EL (cell line): ENCODE measurements at regions not wholly inside any gene's neighbourhood (a gene's known extent, or its start where the extent isn't known, plus 50 kb on each side); places are given as distances from the start of the nearest gene placed in this dataset.
A peak's percentile ranks its signal among the peaks of the same experiment; 100 is the strongest.
"Not testable (repeated sequence)": the region's sequence is repeated elsewhere in the genome, so short reads cannot be mapped to it uniquely, and the experiment has no call there.

Source experiments
- DNase-seq: peaks from one replicate; pipeline ENCODE4 v3.0.0-alpha.2; 2016

DNA sequence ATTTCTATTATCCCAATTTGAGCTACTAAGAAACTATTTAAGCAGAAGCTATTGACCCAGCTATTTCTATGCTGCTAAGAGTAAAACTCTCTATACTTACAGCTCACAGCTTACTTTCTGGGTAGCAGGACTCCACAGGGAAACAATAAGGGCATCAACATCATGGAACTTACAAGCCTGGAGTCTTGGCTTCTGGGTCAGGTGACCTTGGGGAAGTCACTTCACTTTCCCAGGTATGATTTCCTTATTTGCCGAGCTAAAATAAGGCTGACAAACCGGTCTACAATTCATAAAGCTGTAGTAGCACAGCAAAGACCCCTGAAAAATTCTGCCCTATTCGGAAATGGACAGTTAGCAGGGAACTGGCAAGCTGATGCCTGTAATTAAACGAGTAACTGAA lies 278.3 kb upstream of the NR2F2 start:
- no peak for DNase-seq

DNA sequence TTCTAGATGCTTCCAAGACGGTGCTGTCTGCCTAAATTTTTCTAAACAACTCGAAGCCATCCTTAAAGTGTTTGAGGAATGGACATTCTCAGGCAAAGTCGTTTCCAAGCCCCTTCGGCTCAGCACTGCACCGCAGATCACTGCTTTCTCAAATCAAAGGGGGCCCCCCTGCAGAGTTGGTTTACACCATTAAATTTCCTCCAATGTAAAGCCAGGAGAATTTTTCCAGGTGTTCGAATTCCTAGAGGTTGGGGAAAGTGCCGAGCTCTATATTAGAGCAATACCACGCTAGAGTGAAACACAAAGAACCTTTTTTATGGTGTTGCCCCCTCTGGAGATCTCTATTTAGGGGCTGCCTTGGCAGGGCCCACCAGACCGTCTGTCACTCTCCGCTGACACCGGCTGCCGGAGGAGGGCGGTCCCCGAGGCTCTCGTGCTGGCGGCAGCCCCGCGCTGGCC lies 277.9 kb upstream of the NR2F2 start:
- DNase-seq, result no peak

DNA sequence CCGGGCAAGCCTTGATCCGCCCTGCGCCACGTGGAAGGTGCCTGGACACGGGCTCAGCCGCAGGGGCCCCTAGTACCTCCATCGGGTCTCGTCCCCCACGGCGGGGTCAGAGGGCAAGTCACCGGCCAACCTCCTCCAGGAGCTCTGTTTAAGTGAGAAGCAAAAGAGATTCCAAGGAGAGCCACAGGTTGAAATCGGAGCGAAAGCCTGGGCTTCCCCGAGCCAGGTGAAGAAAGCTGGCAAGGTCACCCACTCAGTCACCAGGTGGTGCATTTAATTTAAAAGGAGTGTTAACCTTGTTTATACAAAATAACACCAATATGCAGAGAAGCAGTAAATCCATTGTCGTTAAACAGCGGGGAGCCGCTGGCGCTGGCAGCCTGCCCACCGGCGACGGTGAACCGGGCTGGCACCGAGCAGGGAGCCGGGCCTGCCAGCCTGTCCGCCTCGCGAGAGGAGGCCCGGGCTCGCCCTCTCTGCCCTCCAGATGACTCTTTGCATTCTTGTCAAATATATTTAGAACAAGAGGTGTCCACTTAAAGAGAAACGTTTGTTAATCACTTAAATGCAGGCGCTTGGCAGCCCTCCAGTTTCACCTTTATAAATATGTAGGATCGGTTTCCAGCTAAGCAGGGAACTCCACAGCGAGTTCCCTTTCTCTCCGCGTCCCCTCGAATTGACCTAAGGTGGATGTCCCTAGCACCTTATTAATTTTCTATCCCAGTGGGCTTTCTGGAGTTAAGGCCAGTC lies 277.3 kb upstream of the NR2F2 start:
- no peak for DNase-seq

DNA sequence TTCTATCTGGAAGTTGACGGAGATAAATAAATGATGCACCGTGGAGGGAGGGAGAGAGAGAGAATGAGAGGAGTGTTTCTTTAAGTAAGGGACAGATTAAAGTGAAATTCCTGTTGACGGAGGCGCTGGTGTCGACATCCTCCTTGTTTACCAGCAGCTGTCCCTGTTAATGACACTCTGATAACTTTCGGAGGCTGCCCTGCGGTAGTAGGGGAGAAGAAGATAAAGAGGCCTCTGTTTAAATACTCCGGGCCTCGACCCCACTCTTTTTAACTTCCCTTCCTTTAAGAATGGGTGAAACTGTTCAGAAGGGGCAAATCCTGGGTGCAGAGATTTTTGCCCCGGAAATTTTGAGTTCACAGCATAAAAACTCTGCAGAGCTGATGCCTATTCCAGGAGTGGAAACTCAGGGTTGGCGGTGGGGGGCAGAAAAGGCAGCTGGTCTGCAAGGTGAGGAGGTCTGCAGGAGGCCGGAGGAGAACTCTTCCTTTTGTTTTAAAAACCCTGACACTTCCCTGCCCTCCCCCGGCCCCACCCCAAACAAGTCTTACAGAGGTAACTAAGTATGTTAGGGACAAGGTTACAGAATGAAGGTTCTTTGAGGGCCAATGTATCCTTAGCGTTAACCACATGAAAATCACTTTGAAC lies 276.6 kb upstream of the NR2F2 start:
- DNase-seq, result no peak

DNA sequence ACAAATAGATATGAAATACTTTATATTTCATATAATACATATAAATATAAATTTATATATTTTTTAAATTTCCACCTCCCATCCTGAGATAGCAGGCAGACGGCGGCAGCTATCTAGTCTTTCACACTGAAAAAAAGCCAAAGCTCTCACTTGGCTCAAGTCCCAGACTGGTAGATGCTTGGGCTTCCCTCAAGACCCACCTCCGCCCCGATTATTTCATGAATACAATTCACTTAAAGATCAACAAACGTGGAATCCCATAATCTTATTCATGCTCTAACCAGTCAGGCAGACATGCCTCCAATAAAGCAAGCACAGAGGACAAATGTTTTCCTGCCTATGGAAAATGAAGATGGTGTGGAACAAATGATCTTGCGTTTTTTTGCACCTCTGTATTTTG lies 275.9 kb upstream of the NR2F2 start:
- no peak for DNase-seq

DNA sequence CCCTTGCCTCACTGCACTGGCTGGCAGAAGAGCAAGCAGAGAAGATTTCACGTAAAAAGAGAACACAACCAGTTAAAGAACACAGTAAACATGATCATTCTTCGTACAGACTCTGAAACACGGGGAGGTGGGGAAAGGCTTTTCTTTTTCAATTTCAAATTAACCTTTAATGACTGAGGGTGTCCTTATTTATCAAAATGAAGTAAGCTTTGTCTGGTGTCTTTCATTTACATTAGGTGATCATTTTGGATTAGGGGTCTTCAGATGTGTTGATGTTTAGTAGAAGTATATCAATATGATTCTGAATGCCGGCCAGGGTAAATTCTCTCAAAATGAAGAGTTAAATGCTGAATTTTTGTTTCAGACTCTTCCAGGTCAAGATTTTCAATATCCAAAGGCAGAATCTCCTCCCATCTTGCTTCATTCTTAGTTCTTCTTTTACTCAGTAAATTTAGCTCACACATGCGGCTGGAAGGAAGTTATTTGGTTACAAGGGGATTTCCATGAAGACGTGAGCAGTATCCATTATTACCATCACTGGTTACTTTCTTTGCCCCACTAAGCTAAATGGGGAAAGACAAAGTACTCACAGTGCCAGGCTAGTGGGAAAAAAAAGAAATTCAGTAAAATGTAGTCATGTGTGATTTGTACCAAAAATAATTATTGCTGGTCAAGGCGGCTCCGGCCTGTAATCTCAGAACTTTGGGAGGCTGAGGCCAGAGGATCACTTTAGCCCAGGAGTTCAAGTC lies 272.2 kb upstream of the NR2F2 start:
- no peak for DNase-seq

DNA sequence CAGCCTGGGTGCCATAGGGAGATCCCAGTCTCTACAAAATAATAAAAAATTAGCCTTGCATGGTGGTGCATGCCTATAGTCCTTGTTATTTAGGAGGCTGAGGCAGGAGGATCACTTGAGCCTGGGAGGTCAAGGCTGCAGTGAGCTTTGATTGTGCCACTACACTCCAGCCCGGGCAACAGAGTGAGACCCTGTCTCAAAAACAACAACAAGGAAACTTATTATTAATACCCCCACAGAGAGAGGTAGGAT lies 271.7 kb upstream of the NR2F2 start:
- not testable (repeated sequence) for DNase-seq

DNA sequence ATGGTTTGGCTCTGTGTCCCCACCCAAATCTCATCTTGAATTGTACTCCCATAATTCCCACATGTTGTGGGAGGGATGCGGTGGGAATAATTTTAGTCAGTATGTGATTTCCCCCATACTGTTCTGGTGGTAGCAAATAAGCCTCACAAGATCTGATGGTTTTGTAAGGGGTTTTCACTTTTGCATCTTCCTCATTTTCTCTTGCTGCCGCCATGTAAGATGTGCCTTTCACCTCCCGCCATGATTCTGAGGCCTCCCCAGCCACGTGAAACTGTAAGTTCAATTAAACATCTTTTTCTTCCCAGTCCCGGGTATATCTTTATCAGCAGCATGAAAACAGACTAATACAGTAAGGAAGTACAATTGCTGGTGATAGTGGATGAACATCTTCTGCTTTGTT lies 269.9 kb upstream of the NR2F2 start:
- not testable (repeated sequence) for DNase-seq

DNA sequence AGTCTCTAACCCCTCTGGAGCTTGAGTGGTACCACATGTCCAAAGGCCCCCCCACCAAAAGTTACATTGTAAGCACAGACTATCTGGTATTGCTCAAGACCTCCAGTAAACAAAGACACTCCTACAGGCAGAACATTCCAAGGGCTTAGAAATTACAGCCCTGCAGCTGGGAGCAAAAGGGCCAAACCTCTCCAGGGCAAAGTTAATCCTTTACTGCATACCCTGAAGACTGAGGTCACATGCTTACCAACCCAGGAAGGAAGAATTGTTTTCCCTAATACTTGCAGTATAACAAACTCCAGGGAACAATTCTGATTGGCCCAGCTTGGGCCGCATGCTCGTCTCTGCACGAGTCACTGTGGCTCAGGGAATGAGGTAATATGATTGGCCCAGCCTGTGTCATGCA lies 266.1 kb upstream of the NR2F2 start:
- DNase-seq, result peak; percentile 17

DNA sequence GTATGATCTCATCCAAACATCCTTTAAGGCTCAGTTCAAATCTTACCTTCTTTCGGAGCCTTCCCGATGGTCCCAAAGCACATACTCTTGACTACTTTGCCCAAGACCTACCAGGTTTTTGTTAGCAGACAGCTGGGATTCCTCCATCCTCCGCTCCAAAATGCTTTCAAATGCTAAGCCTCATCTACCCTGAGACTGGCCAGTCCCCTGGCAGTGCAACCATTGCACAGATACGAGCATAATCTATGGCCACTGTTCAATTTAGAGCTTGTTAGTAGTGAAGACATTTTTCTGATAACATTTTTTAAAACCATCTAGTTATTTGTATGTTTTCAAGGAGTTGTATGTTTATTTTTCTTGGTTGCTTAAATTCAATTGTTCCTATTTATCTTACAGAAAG lies 264.4 kb upstream of the NR2F2 start:
- DNase-seq, result no peak

DNA sequence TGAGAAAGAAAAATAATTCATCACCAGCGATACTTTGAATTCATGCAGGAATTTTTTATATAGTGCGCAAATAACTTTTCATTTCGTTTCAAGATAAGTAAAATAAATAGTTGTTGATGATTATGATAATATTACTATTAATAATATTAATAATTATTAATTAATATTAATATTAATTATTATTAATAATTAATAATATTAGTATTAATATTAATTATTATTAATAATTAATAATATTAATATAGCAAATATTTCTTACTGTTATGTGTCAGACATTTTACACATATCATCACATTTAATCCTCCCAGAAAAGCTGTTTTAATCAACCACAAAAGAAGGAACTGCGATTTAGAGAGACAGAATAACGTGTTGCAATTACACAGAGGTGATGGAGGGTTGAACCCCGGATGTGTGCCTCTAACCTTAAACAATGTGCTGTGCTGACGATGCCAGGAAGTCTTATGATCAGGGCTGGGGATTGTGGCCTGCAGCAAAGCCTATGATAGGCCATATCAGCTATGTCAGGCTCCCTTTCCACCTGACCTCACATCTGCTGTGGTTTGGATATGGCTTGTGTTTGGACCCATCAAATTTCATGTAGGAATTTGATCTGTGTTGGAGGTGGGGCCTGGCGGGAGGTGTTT lies 263.5 kb upstream of the NR2F2 start:
- no peak for DNase-seq

DNA sequence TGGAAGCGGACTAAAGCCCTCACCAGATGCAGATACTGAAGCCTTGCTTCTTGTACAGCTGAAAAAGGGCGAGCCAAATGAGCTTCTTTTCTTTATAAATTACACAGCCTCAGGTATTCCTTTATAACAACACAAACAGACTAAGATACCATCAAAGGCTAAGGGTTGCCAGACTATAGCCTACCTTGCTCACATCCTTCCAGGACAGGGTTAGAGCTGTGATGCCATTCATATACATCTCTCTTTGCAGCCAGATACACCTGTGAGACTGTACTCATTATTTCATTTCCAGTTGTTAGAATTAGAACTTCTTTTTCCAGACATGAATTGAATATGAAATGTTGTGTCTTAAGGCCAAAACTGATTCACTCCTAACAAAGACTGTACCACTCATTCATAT lies 262.8 kb upstream of the NR2F2 start:
- no peak for DNase-seq

DNA sequence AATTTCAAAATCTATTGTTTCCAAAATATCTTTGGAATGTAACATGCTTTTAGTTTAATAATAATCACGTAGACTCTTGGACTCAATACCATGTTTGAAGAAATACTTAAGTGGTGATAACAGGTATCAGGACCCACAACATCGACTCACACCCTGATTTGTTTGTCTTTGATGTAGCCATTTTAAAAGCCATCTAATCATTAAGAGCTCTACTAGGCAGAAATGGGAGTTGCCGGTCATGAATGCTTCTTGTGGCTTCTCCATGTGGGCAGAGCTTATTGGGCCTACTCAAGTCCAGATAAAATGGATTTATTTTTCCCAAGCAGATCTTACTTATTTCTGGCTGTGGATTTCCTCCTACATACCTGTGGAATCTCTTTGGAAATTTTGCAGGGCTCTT lies 261.6 kb upstream of the NR2F2 start:
- DNase-seq, result no peak

DNA sequence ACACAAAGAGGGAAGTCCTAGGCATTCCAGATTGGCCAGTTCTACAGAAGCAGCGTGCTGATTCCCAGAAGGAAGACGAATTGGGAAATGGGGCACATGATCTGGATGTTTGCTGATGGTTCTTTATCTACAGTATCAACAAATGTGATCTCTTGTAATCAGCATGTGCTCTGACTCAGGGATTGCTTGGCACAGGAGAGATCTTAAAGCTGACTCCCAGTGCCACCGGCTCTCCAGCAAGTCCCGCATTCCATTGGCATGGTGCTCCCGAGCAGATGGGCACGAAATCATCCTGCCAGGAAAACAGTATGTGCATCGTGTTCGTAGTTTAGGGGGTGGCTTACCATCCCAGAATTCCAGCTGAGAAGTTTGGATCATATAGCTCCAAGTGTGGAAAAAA lies 259.9 kb upstream of the NR2F2 start:
- peak; percentile 45 for DNase-seq

DNA sequence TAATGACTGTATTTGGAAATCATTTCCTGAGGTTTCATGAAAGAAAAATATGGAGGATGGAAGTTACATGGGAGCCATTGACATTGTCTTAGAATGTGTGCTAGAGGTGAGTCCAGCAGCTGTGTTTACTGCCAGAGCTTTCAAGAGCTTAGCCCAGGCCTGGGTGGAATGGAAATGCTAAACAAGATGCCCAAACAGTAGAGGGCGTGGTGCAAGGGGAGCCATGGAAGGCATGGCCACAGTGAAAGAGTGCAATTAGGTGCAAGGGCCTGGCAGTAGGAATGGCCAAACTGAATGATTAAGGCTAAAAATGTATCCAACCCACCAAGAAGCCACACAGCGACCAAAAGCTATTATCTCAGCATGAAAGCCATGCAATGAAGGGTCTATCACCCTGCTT lies 257.7 kb upstream of the NR2F2 start:
- no peak for DNase-seq

DNA sequence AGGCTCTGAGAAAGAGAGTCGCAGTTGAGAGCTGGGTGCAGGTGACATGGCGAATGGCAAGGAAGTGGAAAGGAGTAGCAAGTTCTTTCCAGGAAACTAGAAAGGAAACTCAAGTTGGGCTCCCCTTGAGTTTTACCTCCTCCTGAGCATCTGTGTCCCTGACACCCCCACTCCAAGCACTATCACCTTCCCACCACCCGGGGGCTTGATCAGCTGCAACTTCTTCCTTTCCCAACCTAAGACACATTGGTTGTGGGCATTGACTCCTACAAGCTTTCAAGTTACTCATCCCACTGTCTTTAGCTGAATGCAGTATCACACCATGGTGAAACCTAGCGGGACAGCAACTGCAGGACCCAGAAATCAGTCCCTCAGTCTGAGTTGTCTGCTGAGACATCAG lies 256.6 kb upstream of the NR2F2 start:
- no peak for DNase-seq

DNA sequence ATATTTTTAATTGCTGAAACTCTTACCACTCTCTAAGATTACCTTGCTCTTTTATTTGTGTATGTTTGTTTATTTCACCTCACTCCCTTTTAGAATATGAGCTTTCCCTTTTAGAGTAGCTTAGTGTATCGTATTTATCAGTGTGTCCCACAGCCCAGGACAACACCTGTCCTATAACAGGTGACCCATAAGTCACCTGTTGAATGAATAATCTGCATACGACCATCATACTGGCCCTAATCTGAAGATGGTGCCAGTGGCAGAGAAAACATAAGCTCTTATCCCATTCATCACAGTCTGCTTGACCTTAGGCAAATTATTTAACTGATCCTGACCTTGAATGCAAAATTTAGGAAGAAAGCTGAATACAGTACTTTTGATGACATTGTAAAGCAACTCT lies 254.6 kb upstream of the NR2F2 start:
- no peak for DNase-seq

DNA sequence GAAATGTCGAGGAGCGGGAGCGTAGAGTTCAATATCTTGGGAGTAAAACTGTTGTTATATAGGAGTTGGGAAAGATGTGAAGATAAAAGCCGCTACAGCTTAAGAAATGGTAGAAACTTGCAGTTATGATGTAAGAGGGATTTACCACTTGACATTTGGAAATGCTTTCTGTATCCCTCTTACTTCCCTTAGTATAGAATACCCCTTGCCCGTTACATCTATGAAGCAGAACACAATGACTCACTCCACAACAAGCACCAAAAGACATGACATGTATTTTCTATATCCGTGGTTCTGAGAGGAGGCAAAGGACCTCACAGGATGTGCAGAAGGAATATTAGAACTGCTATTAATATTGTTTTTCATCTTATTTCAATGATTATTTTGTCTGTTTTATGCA lies 254.2 kb upstream of the NR2F2 start:
- DNase-seq, result no peak

DNA sequence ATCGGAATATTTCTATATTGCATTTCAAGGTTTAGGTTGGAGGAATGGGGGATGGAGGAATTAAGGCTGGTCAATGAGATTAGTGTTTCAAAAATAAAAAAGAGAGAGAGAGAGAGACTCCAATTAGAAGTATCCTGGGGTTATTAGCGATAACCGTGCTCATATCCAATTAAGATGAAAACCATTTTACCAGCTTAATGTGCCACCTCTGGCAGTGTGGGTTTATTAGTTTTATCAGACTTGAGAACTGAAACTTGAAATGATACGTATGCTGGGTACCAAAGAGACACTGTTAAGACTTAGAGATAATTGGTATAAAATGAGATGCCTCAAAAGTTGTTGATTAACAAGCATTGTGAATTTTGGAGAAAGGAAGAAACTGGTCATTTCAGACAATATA lies 251.5 kb upstream of the NR2F2 start:
- DNase-seq, result no peak

DNA sequence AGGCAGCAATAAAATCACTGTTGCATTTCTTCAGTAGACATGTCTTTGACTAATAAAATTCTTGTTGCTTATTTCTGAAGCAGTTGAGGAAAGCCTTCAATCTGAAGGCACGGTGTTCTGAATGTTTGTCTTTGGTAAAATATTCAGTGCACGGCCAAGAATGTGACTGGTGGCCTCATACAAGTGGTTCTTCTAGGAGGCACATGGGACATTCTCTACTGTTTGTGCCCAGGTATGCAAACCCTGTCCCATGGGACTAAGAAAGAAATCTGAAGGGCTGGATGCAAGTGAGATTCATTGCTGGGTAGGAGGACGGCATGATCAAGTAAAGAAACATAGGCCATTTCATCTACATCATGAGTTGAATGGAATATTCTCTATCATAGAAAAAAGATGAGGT lies 250.6 kb upstream of the NR2F2 start:
- no peak for DNase-seq

DNA sequence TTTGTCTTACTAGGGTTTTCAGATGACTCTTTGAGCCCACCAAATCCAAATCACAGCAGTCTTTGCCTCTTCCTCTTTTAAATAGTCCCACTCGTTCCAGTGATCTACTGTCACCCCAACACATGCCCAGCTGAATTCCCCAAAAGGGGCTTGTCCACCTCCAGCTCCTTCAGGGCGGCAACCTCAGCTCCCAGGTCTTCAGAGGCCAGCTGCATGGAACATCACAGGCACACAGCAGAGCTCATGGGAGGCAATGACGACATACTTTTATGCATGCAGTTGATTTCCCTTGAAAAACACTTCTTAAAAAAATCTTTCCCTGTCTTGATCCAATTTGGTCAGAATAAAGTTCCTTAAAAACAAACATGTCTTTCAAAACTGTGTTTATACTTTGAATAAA lies 244.3 kb upstream of the NR2F2 start:
- no peak for DNase-seq

DNA sequence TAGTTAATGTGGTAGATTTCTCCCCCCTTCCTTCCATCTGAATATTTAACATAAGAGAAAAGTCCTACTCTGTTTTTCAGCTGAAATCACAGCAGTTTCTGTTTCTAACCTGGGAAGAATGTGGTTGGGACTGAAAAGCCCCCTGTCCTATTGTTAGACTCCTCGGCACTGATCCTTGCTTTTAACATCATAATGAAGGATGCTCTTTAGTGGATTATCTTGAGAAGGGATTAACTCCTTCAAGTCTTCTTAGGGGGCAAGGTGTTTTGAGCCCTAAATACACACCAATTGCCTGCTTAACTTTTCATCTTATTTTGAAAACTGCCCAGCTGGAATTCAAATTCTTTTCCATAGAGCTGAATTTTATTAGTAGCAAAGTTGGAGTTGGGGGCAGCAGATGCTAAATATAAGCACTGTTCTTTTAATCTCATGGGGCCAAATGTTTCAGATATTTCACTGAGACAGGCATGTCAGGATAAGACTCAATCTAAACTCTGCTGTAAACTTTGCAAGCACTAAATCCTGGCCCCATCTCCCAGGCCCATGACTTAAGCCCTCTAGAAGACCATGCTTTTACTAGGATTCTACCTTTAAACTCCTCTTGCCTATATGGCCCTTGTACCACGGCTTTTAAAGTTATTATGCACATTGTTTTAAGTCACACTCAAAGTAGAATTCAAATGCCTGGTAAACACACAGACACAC lies 243.2 kb upstream of the NR2F2 start:
- DNase-seq, result no peak

DNA sequence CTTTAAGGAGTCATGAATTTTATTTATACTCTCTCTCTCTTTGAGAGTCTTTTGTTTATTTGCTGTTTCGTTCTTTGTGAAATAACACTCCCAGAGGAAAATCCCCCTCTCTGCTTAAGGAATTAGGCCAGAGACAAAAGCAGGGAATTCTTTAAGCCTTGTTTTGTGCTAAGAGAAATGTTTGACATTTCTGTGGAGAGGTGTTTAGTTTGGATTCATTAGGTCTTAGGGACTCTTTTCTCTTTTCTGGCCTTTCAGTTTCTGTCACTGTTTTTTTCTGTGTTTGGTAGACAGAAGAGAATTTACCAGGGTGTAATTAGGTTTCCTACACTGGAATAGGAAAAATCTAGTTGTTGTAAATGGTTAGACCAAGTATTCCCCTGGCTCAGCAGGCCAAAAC lies 241.8 kb upstream of the NR2F2 start:
- no peak for DNase-seq
